ENCODE measurements at regions not wholly inside any gene's neighbourhood (a gene's known extent, or its start where the extent isn't known, plus 50 kb on each side); places are given as distances from the start of the nearest gene placed in this dataset.

DNA sequence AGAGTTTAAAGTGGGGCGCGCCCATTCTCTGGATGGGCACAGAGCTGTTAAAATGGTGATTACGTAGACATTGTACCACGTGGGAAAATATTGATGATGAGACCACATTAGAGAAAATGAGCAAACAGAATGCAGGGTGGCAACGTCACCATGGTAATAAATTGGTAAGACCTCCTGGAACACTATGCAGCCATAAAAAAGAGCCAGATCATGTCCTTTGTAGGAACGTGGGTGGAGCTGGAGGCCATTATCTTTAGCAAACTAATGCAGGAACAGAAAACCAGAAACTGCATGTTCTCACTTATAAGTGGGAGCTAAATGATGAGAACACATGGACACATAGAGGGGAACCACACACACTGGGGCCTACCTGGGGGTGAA, 53.5 kb upstream of the CLDN14 start:
- Histone ChIP-seq H4K8ac (replicated peaks; ENCODE audit: insufficient read length, low read depth, low read length) (no peak overlapping the region), H4K91ac (ENCODE audit: insufficient read length, low read depth, low read length) (no peak overlapping the region), H3K9ac (ENCODE audit: extremely low read depth, insufficient read length, low read length) (no peak overlapping the region), H3T11ph (ENCODE audit: low read length) (no peak overlapping the region), H3K9me3 (ENCODE audit: control insufficient read depth, low read depth, low read length) (no peaks in the 10 kb centered on the region), H3K27me3 (ENCODE audit: insufficient read depth, low read length) (no peaks in the 10 kb centered on the region), H3K23me2 (ENCODE audit: insufficient read length, low read depth, low read length, poor library complexity, severe bottlenecking) (no peaks in the 10 kb centered on the region), H3K79me1 (ENCODE audit: insufficient read depth, low read depth, low read length, poor library complexity, severe bottlenecking) (no peaks in the 10 kb centered on the region), H3K14ac (ENCODE audit: insufficient read depth, low read length) (no peak overlapping the region), H3K18ac (ENCODE audit: insufficient read length, low read depth, low read length) (no peak overlapping the region), H3K79me2 (ENCODE audit: insufficient read depth, low read length) (no peaks in the 10 kb centered on the region), H2AK5ac (ENCODE audit: insufficient read length, low read length) (no peak overlapping the region), H3K23ac (ENCODE audit: insufficient read length, low read depth, low read length) (no peak overlapping the region), H2BK5ac (ENCODE audit: insufficient read length, low read length) (no peak overlapping the region), H2BK15ac (ENCODE audit: low read depth, low read length) (no peak overlapping the region), H2BK20ac (ENCODE audit: low read depth, low read length, poor library complexity, severe bottlenecking) (no peak overlapping the region), H3K56ac (ENCODE audit: insufficient read length, low read depth, low read length) (no peak overlapping the region), H3K4me1 (ENCODE audit: insufficient read depth, low read length) (peaks cover 2% of the 10 kb centered on the region; the same call in 1 of the 2 replicates), H2AFZ (ENCODE audit: low read length) (no peak overlapping the region), H3K27ac (ENCODE audit: insufficient read length, low read depth, low read length) (no peak overlapping the region), H4K5ac (ENCODE audit: insufficient read length, low read depth, low read length) (no peak overlapping the region), H3K4ac (ENCODE audit: low read depth, low read length) (no peak overlapping the region), H2BK120ac (ENCODE audit: low read depth, low read length, poor library complexity, severe bottlenecking) (no peak overlapping the region), H4K20me1 (ENCODE audit: control insufficient read depth, insufficient read depth, insufficient read length) (no peaks in the 10 kb centered on the region), H2BK12ac (ENCODE audit: insufficient read length, low read depth, low read length) (no peak overlapping the region), H3K4me2 (ENCODE audit: insufficient read depth, insufficient read length, low read length) (no peak overlapping the region)
- H3K4me3 Mint-ChIP-seq = no peak overlapping the region
- H3K36me3 Mint-ChIP-seq (ENCODE audit: insufficient read depth in 1 of 3, low read depth in 3 of 3) = no peaks in the 10 kb centered on the region
- WGBS (ENCODE audit: extremely low coverage, insufficient read length, low lambda C conversion rate) = no CpG with 5 or more reads among the region's 6 CpGs
- TF ChIP-seq, protein P1, sequence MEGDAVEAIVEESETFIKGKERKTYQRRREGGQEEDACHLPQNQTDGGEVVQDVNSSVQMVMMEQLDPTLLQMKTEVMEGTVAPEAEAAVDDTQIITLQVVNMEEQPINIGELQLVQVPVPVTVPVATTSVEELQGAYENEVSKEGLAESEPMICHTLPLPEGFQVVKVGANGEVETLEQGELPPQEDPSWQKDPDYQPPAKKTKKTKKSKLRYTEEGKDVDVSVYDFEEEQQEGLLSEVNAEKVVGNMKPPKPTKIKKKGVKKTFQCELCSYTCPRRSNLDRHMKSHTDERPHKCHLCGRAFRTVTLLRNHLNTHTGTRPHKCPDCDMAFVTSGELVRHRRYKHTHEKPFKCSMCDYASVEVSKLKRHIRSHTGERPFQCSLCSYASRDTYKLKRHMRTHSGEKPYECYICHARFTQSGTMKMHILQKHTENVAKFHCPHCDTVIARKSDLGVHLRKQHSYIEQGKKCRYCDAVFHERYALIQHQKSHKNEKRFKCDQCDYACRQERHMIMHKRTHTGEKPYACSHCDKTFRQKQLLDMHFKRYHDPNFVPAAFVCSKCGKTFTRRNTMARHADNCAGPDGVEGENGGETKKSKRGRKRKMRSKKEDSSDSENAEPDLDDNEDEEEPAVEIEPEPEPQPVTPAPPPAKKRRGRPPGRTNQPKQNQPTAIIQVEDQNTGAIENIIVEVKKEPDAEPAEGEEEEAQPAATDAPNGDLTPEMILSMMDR (conservative IDR thresholded peaks at IDR 0.05) = no peak
- no peak overlapping the region for H3K27ac Mint-ChIP-seq
- no peaks in the 10 kb centered on the region; the same call in 1 of the 2 replicates for H3K27me3 Mint-ChIP-seq (ENCODE audit: low read depth)
- no peak for DNase-seq
- peaks cover 16% of the 10 kb centered on the region in 2 experiments for H3K4me1 Mint-ChIP-seq
- no peaks in the 10 kb centered on the region for H3K9me3 Mint-ChIP-seq
